HG02642 (cell line): ENCODE measurements at regions not wholly inside any gene's neighbourhood (a gene's known extent, or its start where the extent isn't known, plus 50 kb on each side); places are given as distances from the start of the nearest gene placed in this dataset.
"Not testable (repeated sequence)": the region's sequence is repeated elsewhere in the genome, so short reads cannot be mapped to it uniquely, and the experiment has no call there.

Experiments
- ATAC-seq: cut with Tn5 transposase; IDR thresholded peaks from one replicate; pipeline ENCODE4 v1.9.1; 2021; ENCODE audit warnings: mild to moderate bottlenecking; ENCODE audit not compliant: unreplicated experiment, poor library complexity

DNA sequence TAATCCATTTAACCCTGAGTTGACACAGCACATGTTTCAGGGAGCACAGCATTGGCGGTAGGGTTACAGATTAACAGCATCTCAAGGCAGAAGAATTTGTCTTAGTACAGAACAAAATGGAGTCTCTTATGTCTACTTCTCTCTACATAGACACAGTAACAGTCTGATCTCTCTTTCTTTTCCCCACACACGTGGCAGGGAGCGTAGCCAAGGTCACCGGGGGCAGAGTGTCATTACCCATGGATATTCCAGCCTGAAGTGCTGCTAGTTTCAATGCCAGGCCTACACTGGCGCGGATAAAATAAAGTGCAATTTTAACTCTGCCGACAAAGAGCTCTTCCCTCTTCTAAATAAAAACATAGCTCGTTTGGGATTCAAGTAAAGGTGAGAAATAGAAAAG is 366.3 kb upstream of the SGCG start:
- ATAC-seq = not testable (repeated sequence)

GRCh38 chr13:22821589-22821988 is 359.2 kb upstream of the SGCG start:
- no peak for ATAC-seq

DNA sequence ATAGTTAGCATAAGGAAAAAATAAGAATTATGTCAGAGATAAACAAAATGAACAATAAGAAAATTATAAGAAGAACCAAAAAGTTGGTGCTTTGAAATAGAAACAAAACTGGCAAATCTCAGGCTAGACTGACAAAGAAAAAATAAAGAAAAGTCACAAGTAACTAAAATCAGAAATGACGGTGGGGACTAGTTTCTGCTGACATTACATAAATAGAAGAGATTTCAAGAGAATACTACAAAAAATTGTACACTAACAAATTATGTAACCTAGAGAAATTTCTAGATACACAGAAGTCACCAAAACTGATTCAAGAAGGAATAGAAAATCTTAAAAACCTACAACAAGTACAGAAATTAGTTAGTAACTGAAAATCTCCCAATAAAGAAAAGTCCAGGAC is 355.6 kb upstream of the SGCG start:
- no peak for ATAC-seq

DNA sequence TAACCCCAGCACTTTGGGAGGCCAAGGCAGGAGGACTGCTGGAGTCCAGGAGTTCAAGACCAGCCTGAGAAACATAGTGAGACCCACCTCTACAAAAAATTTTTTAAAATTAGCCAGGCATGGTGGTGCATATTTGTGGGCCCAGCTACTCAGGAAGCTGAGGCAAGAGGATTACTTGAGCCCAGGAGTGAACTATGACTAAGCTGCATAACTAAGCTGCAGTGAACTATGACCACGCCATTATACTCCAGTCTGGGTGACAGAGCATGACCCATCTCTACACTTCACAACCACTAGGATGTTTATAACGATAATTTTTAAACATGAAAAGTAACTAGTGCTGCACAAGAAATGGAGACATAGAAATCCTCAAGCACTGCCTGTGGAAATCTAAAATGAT is 352.7 kb upstream of the SGCG start:
- no peak for ATAC-seq

GRCh38 chr13:22836475-22836874 is 344.3 kb upstream of the SGCG start:
- ATAC-seq = no peak

- ATAC-seq = no peak
These were observed 342.7 kb upstream of the SGCG start for GRCh38 chr13:22837980-22838647.

DNA sequence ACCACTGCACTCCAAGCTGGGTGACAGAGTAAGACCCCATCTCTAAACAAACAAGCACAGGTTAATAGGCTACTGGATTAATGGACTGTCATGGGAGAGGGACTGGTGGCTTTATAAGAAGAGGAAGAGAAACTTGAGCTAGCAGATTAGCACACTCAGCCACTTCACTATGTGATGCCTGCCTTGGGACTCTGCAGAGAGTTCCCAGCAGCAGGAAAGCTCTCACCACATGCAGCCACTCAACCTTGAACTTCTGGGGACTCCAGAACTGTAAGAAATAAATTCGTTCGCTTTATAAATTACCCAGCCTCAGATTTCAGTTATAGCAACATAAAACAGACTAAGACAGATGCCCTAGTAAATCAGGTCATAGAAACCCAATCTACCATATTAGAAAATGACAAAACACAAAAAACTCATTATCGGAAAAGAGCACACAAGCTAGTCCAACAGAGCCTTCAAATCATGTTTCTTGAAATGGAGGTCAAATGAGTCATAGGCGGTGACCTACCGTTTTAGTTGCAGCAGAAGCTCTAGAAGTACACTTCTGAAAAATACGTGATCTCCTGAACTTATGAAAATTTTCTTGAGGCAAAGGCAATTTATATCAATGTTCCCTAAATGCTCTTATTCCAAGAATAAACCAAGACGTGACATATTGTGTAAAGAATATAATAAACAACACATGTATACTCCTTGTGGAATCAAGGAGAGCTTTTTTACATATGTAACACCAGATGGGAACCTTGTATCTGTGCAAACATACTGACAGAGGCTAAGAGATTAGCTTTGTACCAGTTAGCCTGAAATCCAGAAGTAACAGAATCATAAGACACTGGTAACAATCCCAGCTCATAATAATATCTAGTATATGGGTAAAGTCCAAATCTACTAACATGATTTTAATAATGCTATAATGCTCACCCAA is 340.9 kb upstream of the SGCG start:
- ATAC-seq = no peak

DNA sequence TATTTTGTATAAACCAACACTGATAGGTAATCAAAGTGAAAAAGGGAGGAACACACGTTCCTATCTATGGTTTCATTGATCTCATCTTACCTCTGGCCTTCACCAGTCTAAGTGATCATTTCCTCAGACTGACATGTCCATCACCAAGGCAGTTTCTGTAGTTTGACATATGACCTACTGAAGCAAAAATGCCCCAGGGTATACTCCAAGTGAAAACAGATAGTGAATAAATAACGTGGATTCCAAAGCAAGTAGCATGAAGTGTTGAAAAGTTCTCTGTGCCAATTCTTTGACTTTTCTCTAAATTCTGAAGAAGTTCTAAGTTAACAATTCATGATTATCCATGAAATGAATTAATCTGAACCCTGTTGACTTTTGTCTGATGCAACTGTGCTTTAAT is 334.2 kb upstream of the SGCG start:
- ATAC-seq = no peak

GRCh38 chr13:22848539-22849052 is 332.2 kb upstream of the SGCG start:
- ATAC-seq = no peak

DNA sequence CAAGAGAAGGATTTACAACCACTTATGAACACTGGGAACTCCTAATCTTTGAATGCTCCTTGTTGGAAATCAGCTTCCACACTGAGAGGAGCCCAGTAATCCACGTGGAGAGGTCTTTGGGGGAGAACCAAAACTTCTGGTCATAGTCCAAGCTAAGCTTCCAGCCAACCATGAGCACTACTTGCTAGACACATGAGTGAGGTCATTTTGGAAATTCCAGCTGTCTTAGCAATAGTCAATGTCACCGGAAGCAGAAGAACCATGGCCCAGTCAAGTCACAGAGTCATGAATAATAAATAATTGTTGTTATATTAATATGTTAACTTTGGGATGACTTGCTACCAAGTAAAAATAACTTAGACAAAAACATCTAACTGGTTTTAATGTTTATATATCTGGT is 324.9 kb upstream of the SGCG start:
- ATAC-seq = no peak

GRCh38 chr13:22858980-22859379 is 321.8 kb upstream of the SGCG start:
- ATAC-seq = not testable (repeated sequence)

DNA sequence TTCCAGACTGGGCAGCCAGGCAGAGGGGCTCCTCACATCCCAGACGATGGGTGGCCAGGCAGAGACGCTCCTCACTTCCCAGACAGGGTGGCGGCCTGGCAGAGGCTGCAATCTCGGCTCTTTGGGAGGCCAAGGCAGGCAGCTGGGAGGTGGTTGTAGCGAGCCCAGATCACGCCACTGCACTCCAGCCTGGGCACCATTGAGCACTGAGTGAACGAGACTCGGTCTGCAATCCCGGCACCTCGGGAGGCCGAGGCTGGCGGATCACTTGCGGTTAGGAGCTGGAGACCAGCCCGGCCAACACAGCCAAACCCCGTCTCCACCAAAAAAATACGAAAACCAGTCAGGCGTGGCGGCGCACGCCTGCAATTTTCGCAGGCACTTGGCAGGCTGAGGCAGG is 321.4 kb upstream of the SGCG start:
- ATAC-seq = not testable (repeated sequence)

DNA sequence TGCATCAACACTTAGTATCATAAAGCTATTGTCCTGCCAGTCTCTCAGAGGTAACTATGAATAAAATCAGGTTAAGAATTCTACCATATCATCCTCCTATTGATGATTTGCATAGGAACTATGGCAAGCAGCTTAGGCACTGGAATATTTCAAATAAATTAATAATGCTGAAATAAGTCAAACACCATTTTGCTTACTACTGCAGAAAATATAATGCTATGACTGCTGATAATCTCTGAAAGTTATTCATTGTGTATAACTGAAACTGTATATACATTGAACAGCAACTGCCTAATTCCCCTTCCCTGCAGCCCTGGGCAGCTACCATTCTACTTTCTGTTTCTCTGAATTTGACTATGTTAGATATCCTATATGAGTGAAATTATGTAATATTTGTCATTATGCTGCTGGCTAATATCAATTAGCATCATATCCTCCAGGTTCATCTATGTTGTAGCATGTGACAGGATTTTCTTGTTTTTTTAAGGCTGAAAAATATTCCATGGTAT is 318.8 kb upstream of the SGCG start:
- ATAC-seq = no peak

DNA sequence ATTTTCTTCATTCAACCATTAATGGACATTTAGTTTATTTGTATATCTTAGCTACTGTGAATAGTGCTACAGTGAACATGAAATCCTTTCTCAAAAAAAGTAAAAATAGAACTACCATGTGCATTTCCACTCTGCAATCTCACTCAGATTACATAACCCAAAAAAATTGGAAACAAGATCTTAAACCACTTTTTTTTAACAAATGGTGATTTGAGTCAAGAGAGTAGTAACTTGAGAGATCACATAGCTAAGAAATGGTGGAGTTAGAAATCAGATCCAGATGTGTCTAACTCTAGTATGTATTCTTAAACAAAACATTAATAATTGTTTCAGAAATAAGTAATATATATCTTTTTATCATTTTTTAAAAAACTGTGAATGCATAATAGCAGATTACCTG is 318.3 kb upstream of the SGCG start:
- no peak for ATAC-seq

GRCh38 chr13:22866221-22866620 is 314.6 kb upstream of the SGCG start:
- no peak for ATAC-seq

- no peak for ATAC-seq
These were observed 309.5 kb upstream of the SGCG start for GRCh38 chr13:22871231-22871630.

GRCh38 chr13:22874839-22875238 is 305.9 kb upstream of the SGCG start:
- no peak for ATAC-seq

DNA sequence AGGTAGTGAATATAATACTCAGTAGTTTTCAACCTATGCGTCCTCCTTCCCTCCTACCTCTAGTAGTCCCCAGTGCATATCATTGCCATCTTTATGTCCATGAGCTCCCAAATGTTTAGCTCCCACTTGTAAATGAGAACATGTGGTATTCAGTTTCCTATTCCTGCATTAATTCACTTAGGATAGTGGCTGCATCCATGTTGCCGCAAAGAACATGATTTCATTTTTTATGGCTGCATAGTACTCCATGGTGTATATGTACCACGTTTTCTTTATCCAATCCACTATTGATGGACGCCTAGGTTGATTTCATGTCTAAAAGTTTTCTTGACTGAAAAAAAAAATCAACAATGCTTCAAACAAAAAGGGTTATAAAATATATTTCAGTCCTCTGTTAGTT is 303.4 kb upstream of the SGCG start:
- no peak for ATAC-seq

GRCh38 chr13:22880741-22881720 is 299.7 kb upstream of the SGCG start:
- no peak for ATAC-seq
